ENCODE measurements at regions not wholly inside any gene's neighbourhood (a gene's known extent, or its start where the extent isn't known, plus 50 kb on each side); places are given as distances from the start of the nearest gene placed in this dataset.

DNA sequence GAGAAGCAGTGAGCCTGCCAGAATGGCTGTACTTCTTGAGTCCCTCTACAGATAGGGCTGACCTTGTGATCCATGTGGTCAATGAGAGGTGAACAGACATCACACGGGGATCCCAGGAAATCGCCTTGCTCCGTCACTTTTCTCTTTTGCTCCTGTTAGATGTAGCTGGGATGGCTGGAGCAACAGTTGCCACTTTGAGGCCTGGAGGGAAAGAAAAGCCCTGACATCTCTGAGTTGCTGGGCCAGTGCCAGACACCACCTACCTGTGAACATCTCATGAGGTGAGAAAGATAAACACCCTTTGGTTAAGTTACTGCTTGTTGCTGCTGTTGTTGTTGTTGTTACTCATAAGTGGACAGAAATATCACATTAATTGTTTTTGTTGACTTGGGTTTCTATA is 840.3 kb downstream of the TBC1D22A start:
- no peak for TF ChIP-seq GATA2 (IDR thresholded peaks at IDR 0.05; ENCODE audit: low read depth, low read length)
- no peak for TF ChIP-seq GATA3 (IDR thresholded peaks at IDR 0.05; ENCODE audit: low read depth, low read length)
